NT2/D1 (cell line): ENCODE measurements at regions not wholly inside any gene's neighbourhood (a gene's known extent, or its start where the extent isn't known, plus 50 kb on each side); places are given as distances from the start of the nearest gene placed in this dataset.

ENCODE experiments used
- YY1 ChIP-seq: IDR thresholded peaks from 2 replicates; pipeline ENCODE4 v1.6.1; 2011; ENCODE audit not compliant: insufficient read length, insufficient read depth
- ZNF274 ChIP-seq: IDR thresholded peaks from 2 replicates; pipeline ENCODE4 v1.6.1; 2011; ENCODE audit warnings: mild to moderate bottlenecking, low read depth, low read length

DNA sequence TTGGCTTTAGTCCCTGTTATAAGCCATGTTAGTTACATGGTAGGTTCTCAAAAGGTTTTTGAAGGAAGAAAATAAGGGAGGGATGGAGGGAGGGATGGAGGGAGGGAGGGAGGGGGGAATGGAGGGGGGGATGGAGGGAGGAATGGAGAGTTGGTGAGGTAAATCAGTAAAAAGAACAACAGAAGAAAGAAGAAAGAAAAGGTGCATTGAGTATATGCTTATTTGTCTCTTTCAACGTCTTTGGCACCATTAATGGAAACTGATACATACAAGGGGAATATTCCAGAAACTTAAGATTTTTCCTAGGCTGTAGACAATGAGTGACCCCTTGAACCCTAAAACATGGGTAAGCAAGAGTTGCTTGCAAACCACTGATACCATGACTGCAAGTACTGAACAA lies 1056.3 kb downstream of the CDH11 start:
- TF ChIP-seq YY1: no peak
- TF ChIP-seq ZNF274: no peak
